HG03439 (cell line): ENCODE measurements at regions not wholly inside any gene's neighbourhood (a gene's known extent, or its start where the extent isn't known, plus 50 kb on each side); places are given as distances from the start of the nearest gene placed in this dataset.
"Not testable (repeated sequence)": the region's sequence is repeated elsewhere in the genome, so short reads cannot be mapped to it uniquely, and the experiment has no call there.

Source experiments
- ATAC-seq: cut with Tn5 transposase; IDR thresholded peaks from one replicate; pipeline ENCODE4 v1.9.1; 2021; ENCODE audit warnings: mild to moderate bottlenecking, moderate library complexity; ENCODE audit not compliant: unreplicated experiment

DNA sequence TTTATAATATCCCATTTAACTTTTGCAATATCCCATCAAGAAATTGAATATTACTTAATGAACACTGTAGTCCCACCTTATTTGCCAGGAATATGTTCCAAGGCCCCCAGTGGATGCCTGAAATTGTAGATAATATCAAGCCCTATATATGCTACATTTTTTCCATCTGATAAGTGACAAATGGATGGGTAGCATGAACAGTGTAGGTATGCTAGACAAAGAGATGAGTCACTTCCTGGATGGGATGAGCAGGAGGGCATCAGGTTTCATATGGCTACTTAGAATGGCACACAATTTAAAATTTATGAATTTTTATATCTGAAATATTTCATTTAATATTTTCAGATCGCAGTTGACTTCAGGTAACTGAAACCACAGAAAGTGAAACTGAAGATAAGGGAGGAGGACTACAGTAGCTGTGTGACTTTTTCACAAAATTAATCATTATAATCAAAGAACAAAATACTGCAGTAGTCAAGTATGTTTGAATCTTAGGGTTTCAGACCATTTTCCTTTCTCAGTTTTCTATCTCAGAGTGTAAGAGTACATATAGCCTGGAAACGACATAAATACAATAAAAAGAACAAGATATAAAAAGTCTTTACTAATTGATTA, 636.4 kb upstream of the ARRDC3 start:
- no peak for ATAC-seq

DNA sequence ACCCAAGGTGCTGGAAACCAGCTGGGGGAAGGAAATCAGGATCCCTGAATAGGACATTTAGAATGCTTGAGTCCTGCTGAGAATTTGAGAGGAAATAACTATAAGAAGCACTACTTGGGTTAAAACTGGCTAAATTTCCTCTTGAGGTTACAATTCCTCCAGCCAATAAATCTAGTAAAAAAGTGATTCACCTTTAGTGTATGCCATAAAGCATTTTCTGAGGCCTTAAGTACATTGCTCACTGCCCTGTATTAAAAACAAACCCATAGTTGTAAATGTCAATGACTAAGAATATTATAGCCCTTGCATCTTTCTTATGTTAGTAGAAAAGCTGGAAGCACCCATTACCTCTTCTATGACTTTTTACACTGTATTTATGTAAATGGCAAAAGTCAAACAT, 634.7 kb upstream of the ARRDC3 start:
- no peak for ATAC-seq

- ATAC-seq, result not testable (repeated sequence)
Observed at GRCh38 chr5:92011845-92012244, 628.7 kb upstream of the ARRDC3 start.

DNA sequence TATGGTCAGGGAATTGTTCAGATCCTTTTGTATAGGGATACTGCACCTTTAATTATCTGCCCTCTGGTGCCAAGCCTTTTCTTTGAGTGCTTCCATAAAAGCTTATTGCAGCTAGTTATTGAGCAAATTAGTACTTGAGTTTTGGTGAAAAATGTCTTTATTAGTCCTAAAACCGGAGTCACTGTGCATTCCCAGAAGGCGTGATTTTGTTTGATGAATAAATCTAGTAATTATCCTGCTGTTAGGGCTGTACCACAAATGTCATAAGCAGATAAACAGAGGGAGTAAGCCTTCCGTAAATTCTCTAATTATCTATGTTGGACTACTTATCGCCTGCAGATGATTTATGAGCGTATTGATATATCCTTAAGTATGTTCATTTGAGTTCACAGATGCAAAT, 620.7 kb upstream of the ARRDC3 start:
- ATAC-seq, result no peak

DNA sequence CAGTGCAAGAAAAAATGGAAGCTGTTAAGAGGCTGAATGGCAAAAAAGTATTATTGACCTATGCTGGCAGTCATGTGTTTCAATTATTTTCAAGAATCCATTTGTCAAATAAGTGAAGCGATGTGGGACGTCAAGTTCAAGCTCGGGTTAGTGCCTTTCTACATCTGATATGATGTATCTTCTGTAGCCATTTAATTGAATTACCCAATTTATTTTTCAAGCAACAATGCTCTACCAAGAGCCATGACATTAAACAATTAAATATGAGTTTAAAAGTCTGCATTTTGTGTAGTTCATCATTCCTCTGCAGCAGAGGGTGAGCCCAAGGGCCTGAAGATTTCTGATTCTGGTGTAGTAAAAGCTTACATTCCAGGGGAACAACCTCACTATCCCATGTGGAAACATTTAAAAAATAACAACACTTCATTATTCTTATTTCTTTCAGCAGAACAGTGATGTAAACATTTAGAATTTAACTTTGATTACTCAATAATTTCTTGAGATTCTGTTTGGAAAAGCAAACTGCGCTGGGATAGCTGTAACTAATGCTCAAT, 619.7 kb upstream of the ARRDC3 start:
- ATAC-seq, result no peak

DNA sequence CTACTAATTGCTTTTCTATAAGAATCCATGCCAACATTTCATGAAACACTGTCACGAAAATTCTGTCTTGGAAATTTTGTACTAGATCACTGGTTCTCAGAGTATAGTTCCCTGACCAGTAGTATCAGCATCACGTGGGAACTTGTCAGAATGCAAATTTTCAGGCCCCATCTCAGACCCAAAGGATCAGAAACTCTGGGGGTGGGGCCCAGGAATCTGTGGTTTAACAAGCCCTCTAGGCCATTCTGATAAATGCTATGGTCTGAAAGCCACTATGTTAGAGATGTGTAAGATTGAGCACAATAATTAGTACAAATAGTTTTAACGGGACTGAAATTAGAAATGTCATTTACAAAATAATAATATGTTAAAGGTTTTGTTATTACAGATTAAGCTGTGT, 615.7 kb upstream of the ARRDC3 start:
- ATAC-seq, result no peak

DNA sequence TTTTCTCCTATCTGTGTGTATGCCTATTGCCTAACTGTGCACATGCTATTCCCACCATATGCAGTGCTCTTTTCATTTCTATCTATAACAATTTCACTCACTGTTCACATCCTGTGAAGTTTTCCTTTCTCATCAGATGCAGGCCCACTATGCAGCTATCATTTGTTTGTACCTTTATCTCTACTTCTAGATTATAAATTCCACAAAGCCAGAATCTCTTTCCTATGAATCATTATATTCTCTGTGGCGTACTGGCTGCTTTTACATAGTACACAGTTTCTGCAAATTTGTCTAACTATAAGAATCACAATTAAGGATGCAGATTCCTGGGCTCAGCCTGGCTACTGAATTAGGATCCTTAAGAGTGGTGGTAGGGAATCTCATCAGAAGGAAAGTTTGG, 600.8 kb upstream of the ARRDC3 start:
- no peak for ATAC-seq

DNA sequence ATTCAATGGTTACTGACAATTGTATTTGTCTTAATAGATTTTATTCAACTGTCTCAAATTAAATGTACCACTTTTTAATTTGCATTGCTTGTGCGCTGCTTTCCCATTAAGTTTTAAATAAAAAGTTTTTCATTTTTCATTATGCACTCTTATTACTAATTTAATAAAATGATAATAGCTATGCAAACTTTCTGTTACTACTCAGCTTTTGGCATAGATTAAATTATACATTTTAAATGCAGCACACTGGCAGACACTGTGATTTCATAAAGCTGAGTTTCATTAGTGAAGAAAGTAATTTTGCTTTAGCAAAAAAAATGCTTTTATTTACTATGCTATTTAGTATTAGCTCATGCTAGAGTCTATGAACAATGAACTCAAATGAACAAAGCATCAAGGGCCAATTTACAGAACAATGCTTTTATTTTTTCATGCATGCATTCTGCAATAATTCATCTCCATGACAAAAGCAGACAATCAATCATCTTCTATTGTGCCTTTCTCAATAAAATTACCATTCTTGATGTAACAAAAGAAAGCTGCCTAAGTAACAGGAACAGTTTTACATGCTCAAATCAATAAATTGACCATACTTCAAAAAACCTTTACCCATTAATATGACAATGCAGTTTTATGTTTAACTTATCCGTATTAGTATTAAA, 595.2 kb upstream of the ARRDC3 start:
- ATAC-seq, result no peak

DNA sequence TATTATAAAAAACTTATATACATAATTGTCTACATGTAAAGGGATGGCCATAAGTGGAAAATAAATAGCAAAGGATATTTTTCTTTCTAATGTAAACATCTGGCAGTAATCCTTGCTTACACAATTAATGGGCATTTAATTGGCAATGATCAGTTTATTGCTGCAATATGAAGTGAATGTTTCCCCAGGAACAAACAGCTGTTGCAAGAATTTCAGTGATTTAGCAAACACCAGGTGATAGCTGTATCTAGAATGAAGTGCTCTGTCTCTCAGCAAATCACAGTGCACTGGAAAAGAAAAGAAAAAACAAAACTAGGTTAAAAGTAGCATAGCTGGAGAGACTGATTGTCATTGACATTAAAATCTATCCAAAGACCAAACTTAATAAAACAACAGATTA, 594.5 kb upstream of the ARRDC3 start:
- no peak for ATAC-seq

DNA sequence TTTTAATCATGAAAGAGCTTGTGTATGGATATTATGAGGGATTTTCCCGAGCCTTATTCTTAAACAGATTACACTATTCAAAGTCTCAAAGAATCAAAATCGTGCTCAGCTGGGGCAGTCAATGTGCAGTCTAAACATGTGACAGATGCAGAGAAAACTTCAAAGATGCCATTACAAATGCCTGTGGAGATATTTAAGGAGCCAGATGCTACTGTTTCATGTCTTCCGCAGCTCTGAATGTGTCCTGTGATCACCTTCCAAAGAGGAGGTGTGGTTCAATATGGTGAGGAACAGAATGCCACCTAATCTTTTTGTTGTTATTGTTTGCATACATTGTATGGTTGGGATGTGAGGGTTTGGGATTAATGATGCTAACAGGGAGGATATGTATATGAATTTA, 593.3 kb upstream of the ARRDC3 start:
- ATAC-seq, result no peak

GRCh38 chr5:91963166-91963565, 580.0 kb upstream of the ARRDC3 start:
- ATAC-seq, result no peak

- ATAC-seq, result no peak
Observed at GRCh38 chr5:91957666-91958065, 574.5 kb upstream of the ARRDC3 start.

GRCh38 chr5:91956738-91957137, 573.6 kb upstream of the ARRDC3 start:
- no peak for ATAC-seq

DNA sequence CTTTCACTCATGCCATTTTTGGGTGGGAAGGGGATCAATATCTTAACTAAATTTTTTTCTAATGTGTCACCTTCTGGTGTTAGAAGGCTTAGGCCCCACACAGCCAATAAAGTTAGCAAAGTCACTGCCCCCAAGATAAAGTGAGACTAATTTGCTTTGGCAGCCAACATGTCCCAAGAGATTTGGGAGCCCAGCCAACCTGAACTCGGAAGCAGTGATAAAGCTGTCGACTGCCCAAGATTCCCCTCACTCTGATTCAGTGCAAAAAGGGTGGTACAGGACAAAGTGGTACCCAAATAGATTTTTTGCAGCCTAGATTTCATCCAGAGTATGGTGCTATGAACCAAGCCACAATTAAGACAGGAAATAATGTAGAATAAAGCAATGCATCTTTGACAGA, 572.5 kb upstream of the ARRDC3 start:
- ATAC-seq, result no peak

DNA sequence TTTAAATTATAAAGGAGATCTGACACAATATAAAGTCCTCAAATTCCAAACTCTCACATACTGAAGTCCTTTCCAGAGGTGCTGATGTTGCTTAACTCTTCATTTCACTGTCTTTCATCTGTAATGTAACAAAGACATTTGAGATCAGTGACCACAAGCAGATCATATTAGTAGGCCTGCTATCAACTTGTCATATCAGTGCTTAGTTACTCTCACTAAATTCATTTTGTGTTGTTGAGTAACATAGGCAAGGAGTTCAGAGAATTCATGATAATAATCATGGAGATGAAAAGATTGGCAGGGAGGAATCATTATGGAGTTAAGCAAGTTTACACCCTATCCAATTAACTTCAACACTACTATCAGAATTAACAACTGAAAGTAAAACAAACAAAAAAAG, 571.0 kb upstream of the ARRDC3 start:
- ATAC-seq, result no peak

- no peak for ATAC-seq
Observed at GRCh38 chr5:91950328-91950727, 567.2 kb upstream of the ARRDC3 start.

- no peak for ATAC-seq
Observed at GRCh38 chr5:91946870-91947269, 563.8 kb upstream of the ARRDC3 start.

GRCh38 chr5:91941588-91941987, 558.5 kb upstream of the ARRDC3 start:
- no peak for ATAC-seq

DNA sequence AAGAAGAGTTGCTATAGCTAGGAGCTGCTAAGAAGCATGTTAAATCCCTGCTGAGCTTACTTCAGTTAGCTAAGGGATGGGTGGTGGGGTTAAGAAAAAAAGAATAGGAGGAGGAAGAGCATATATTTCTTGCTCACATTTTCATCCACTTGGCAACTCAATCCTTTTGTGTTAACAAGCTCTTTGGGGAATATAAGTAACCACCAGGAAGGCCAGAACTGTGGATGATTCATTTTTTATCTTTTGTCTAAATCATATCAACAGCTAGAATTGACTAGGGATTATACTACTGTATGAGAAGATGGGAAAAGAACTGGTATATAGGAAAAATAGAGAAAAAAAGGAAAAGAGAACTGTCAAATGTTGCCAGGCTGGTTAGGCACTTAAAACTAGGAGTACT, 555.3 kb upstream of the ARRDC3 start:
- no peak for ATAC-seq

GRCh38 chr5:91937121-91937520, 554.0 kb upstream of the ARRDC3 start:
- no peak for ATAC-seq

DNA sequence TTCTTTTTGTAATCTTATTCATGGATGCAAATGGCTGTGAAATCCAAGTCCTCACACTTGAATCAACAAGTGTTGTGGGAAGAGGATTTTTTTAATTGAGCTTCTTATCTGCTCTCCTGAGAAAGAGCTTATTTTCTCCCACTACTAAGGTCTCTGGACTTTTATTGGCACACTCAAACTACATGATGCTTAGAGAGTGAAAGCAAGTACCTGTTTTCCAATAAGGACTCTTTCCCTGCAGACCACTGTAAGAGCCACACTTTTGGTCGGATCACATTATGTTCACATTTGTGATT, 546.4 kb upstream of the ARRDC3 start:
- no peak for ATAC-seq

GRCh38 chr5:91928754-91929521, 545.8 kb upstream of the ARRDC3 start:
- no peak for ATAC-seq
